ENCODE measurements at regions not wholly inside any gene's neighbourhood (a gene's known extent, or its start where the extent isn't known, plus 50 kb on each side); places are given as distances from the start of the nearest gene placed in this dataset.

- TF ChIP-seq CEBPB (IDR thresholded peaks at IDR 0.05) = no peak
- no peak for TF ChIP-seq ZBTB7A (IDR thresholded peaks at IDR 0.05; ENCODE audit: low read depth)
- no peak for TF ChIP-seq FOXM1 (IDR thresholded peaks at IDR 0.05; ENCODE audit: borderline replicate concordance, low read depth)
- no peak for TF ChIP-seq YY1 (IDR thresholded peaks at IDR 0.05; ENCODE audit: low read depth)
- no peak for TF ChIP-seq RAD21 (IDR thresholded peaks at IDR 0.05; ENCODE audit: low read depth)
- no peak for TF ChIP-seq EP300 (IDR thresholded peaks at IDR 0.05; ENCODE audit: borderline replicate concordance)
- no peak for TF ChIP-seq TAF1 (IDR thresholded peaks at IDR 0.05; ENCODE audit: low read depth)
- no peak for TF ChIP-seq MAX (IDR thresholded peaks at IDR 0.05)
- no peak for TF ChIP-seq EGR1 (IDR thresholded peaks at IDR 0.05)
- TF ChIP-seq REST (IDR thresholded peaks at IDR 0.05; ENCODE audit: low read depth) = no peak
- TF ChIP-seq TCF12 (IDR thresholded peaks at IDR 0.05; ENCODE audit: low read depth) = no peak
These were observed 299.7 kb downstream of the NPR3 start for GRCh38 chr5:33010846-33011245.

- TF ChIP-seq ZBTB7A (IDR thresholded peaks at IDR 0.05; ENCODE audit: low read depth) (no peak), TEAD4 (IDR thresholded peaks at IDR 0.05) (no peak), REST (IDR thresholded peaks at IDR 0.05; ENCODE audit: low read depth) (no peak), USF1 (IDR thresholded peaks at IDR 0.05) (no peak), RAD21 (IDR thresholded peaks at IDR 0.05; ENCODE audit: low read depth) (no peak)
These were observed 300.7 kb downstream of the NPR3 start for GRCh38 chr5:33011801-33012200.

- no peak for TF ChIP-seq NFIC (IDR thresholded peaks at IDR 0.05)
- no peak for TF ChIP-seq MAX (IDR thresholded peaks at IDR 0.05)
- no peak for TF ChIP-seq REST (IDR thresholded peaks at IDR 0.05; ENCODE audit: low read depth)
These were observed 312.5 kb downstream of the NPR3 start for GRCh38 chr5:33023649-33024048.

- TF ChIP-seq REST (IDR thresholded peaks at IDR 0.05; ENCODE audit: low read depth) = no peak
- TF ChIP-seq EP300 (IDR thresholded peaks at IDR 0.05; ENCODE audit: borderline replicate concordance) = no peak
- no peak for TF ChIP-seq EGR1 (IDR thresholded peaks at IDR 0.05)
- no peak for TF ChIP-seq TEAD4 (IDR thresholded peaks at IDR 0.05)
- TF ChIP-seq TCF12 (IDR thresholded peaks at IDR 0.05; ENCODE audit: low read depth) = no peak
- no peak for TF ChIP-seq YY1 (IDR thresholded peaks at IDR 0.05; ENCODE audit: low read depth)
- no peak for TF ChIP-seq CREB1 (IDR thresholded peaks at IDR 0.05; ENCODE audit: low read depth)
- no peak for TF ChIP-seq TAF1 (IDR thresholded peaks at IDR 0.05; ENCODE audit: low read depth)
- no peak for TF ChIP-seq FOXM1 (IDR thresholded peaks at IDR 0.05; ENCODE audit: borderline replicate concordance, low read depth)
- no peak for TF ChIP-seq RAD21 (IDR thresholded peaks at IDR 0.05; ENCODE audit: low read depth)
- TF ChIP-seq USF1 (IDR thresholded peaks at IDR 0.05) = no peak
- no peak for TF ChIP-seq NFIC (IDR thresholded peaks at IDR 0.05)
- TF ChIP-seq MAX (IDR thresholded peaks at IDR 0.05) = no peak
- no peak for TF ChIP-seq CEBPB (IDR thresholded peaks at IDR 0.05)
- no peak for TF ChIP-seq ZBTB7A (IDR thresholded peaks at IDR 0.05; ENCODE audit: low read depth)
These were observed 321.4 kb downstream of the NPR3 start for GRCh38 chr5:33032271-33033070.
